HFF-Myc (cell line): ENCODE measurements at regions not wholly inside any gene's neighbourhood (a gene's known extent, or its start where the extent isn't known, plus 50 kb on each side); places are given as distances from the start of the nearest gene placed in this dataset.

Experiments
- DNase-seq: peaks from one replicate; pipeline ENCODE4 v3.0.0-alpha.2; 2011; ENCODE audit warnings: low read depth; ENCODE audit errors: extremely low read depth
- H3K4me3 ChIP-seq: replicated peaks from 2 replicates; pipeline ENCODE4 v1.5.1; 2011; ENCODE audit warnings: low read depth, mild to moderate bottlenecking, control low read depth, low read length
- CTCF ChIP-seq: IDR thresholded peaks from 2 replicates; pipeline ENCODE4 v1.5.1; 2012; ENCODE audit warnings: mild to moderate bottlenecking, low read depth, low read length, control low read depth; ENCODE audit errors: missing control alignments

- no peak for DNase-seq
- TF ChIP-seq CTCF, result no peak
These were observed 468.1 kb upstream of the DPP6 start for GRCh38 chr7:153584132-153584531.

GRCh38 chr7:153588586-153588985, 463.6 kb upstream of the DPP6 start:
- no peak for DNase-seq
- no peak overlapping the region for H3K4me3 ChIP-seq

More at GRCh38 chr7:153584132-153584531, 468.1 kb upstream of the DPP6 start:
- H3K4me3 ChIP-seq, result no peak overlapping the region

GRCh38 chr7:153590136-153590535, 462.1 kb upstream of the DPP6 start:
- no peak overlapping the region for H3K4me3 ChIP-seq
- no peak for DNase-seq
- TF ChIP-seq CTCF, result no peak

More at GRCh38 chr7:153588586-153588985, 463.6 kb upstream of the DPP6 start:
- TF ChIP-seq CTCF, result no peak

- no peak for TF ChIP-seq CTCF
- no peak overlapping the region for H3K4me3 ChIP-seq
- DNase-seq, result no peak
These were observed 461.6 kb upstream of the DPP6 start for GRCh38 chr7:153590571-153590970.

- TF ChIP-seq CTCF, result no peak
- no peak overlapping the region for H3K4me3 ChIP-seq
- no peak for DNase-seq
These were observed 444.8 kb upstream of the DPP6 start for GRCh38 chr7:153607354-153607753.

GRCh38 chr7:153616711-153617325, 435.4 kb upstream of the DPP6 start:
- TF ChIP-seq CTCF, result no peak
- H3K4me3 ChIP-seq, result no peak overlapping the region
- no peak for DNase-seq

GRCh38 chr7:153627323-153627722, 424.9 kb upstream of the DPP6 start:
- TF ChIP-seq CTCF, result no peak
- no peak for DNase-seq
- H3K4me3 ChIP-seq, result no peak overlapping the region
